ENCODE measurements at regions not wholly inside any gene's neighbourhood (a gene's known extent, or its start where the extent isn't known, plus 50 kb on each side); places are given as distances from the start of the nearest gene placed in this dataset.

DNA sequence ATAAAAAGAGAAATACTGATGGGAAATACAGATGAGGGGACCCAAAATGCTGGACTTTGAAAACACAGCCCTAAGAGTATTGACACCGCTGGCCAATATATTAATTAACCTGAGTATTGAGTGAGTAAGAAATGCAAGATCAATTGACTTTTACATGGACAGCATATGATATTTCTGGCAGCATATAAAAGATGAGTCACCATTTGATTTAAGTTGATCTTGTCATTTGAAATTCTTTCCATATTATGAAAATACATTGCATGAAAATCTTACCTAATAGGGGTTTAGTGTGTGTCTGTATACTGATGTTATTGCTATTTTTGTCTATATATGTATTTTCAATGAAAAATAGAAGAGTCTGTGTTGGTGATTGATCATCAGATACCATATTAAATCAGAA lies 619.6 kb downstream of the KCTD12 start:
- ChIA-PET CTCF (no interaction called here), POLR2A (no interaction called here)
- TF ChIP-seq SIN3A (IDR thresholded peaks at IDR 0.05; ENCODE audit: borderline replicate concordance, insufficient read depth, low read depth, low read length) (no peak), POLR2AphosphoS5 (IDR thresholded peaks at IDR 0.05; ENCODE audit: low read depth, low read length) (no peak), TCF7L2 (IDR thresholded peaks at IDR 0.05; ENCODE audit: low read depth, low read length) (no peak)
- TF ChIP-seq, protein P1, sequence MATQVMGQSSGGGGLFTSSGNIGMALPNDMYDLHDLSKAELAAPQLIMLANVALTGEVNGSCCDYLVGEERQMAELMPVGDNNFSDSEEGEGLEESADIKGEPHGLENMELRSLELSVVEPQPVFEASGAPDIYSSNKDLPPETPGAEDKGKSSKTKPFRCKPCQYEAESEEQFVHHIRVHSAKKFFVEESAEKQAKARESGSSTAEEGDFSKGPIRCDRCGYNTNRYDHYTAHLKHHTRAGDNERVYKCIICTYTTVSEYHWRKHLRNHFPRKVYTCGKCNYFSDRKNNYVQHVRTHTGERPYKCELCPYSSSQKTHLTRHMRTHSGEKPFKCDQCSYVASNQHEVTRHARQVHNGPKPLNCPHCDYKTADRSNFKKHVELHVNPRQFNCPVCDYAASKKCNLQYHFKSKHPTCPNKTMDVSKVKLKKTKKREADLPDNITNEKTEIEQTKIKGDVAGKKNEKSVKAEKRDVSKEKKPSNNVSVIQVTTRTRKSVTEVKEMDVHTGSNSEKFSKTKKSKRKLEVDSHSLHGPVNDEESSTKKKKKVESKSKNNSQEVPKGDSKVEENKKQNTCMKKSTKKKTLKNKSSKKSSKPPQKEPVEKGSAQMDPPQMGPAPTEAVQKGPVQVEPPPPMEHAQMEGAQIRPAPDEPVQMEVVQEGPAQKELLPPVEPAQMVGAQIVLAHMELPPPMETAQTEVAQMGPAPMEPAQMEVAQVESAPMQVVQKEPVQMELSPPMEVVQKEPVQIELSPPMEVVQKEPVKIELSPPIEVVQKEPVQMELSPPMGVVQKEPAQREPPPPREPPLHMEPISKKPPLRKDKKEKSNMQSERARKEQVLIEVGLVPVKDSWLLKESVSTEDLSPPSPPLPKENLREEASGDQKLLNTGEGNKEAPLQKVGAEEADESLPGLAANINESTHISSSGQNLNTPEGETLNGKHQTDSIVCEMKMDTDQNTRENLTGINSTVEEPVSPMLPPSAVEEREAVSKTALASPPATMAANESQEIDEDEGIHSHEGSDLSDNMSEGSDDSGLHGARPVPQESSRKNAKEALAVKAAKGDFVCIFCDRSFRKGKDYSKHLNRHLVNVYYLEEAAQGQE (IDR thresholded peaks at IDR 0.05; ENCODE audit: insufficient read depth in 1 of 2, low read depth in 2 of 2, low read length in 1 of 2), result no peak
- TF ChIP-seq, protein P2, sequence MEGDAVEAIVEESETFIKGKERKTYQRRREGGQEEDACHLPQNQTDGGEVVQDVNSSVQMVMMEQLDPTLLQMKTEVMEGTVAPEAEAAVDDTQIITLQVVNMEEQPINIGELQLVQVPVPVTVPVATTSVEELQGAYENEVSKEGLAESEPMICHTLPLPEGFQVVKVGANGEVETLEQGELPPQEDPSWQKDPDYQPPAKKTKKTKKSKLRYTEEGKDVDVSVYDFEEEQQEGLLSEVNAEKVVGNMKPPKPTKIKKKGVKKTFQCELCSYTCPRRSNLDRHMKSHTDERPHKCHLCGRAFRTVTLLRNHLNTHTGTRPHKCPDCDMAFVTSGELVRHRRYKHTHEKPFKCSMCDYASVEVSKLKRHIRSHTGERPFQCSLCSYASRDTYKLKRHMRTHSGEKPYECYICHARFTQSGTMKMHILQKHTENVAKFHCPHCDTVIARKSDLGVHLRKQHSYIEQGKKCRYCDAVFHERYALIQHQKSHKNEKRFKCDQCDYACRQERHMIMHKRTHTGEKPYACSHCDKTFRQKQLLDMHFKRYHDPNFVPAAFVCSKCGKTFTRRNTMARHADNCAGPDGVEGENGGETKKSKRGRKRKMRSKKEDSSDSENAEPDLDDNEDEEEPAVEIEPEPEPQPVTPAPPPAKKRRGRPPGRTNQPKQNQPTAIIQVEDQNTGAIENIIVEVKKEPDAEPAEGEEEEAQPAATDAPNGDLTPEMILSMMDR (IDR thresholded peaks at IDR 0.05), result no peak
- no peak overlapping the region for H3K27ac ChIP-seq (ENCODE audit: low read length)
- H3K36me3 ChIP-seq (ENCODE audit: control insufficient read depth, insufficient read depth, low read length), result no peaks in the 10 kb centered on the region
- no peaks in the 10 kb centered on the region for H3K4me1 ChIP-seq (ENCODE audit: control insufficient read depth, insufficient read depth, low read length)
- H3K9me3 ChIP-seq (ENCODE audit: control insufficient read depth, insufficient read depth, low read depth, low read length), result no peaks in the 10 kb centered on the region
- no TSS peak for BruUV-seq (replicated peaks)
- DNase-seq (ENCODE audit: low read depth, low spot score), result no peak
- in situ Hi-C loops (cut with HindIII; ENCODE audit: low pct_unique_long_range_greater_than_20kb, low sequenced_read_pairs) (no loop called here), intact Hi-C loops (cut with micrococcal nuclease; ENCODE audit: unreplicated experiment) (no loop called here)
- no peak for ATAC-seq
- H3K4me3 ChIP-seq (ENCODE audit: low read depth in 2 of 2, low read length in 2 of 2), result no peak overlapping the region
- H3K27me3 ChIP-seq (ENCODE audit: control insufficient read depth, insufficient read depth, low read length), result no peaks in the 10 kb centered on the region

DNA sequence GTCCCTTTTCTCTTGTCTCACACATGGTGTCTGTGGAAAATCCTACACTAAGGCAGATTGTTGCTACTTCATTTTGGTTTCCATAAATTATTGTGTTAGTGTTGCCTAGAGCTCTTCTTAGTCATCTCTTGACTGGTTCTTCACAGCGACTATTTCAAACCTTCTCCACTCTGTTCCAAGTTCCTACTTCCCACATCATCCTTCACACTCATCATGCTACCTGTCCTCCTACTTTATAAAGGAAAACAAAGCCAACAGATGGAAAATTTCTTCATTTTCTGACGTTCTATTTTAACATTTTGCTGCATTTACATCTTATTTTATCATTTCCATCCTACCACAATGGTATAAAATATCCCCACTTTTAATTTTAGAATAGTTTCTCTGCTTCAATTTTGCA lies 614.1 kb downstream of the LMO7 start:
- in situ Hi-C loops (cut with HindIII; ENCODE audit: low pct_unique_long_range_greater_than_20kb, low sequenced_read_pairs), result no loop called here
- ChIA-PET POLR2A (no interaction called here), CTCF (no interaction called here)
- no peaks in the 10 kb centered on the region for H3K4me1 ChIP-seq (ENCODE audit: control insufficient read depth, insufficient read depth, low read length)
- H3K4me3 ChIP-seq (ENCODE audit: low read depth in 2 of 2, low read length in 2 of 2), result no peak overlapping the region
- ATAC-seq (no peak), DNase-seq (ENCODE audit: low read depth, low spot score) (no peak)
- BruUV-seq (replicated peaks), result no TSS peak
- no peaks in the 10 kb centered on the region for H3K9me3 ChIP-seq (ENCODE audit: control insufficient read depth, insufficient read depth, low read depth, low read length)
- TF ChIP-seq, protein P2 (IDR thresholded peaks at IDR 0.05), result no peak
- TF ChIP-seq, protein P1 (IDR thresholded peaks at IDR 0.05; ENCODE audit: insufficient read depth in 1 of 2, low read depth in 2 of 2, low read length in 1 of 2), result no peak
- no peak for TF ChIP-seq SIN3A (IDR thresholded peaks at IDR 0.05; ENCODE audit: borderline replicate concordance, insufficient read depth, low read depth, low read length)
- H3K27ac ChIP-seq (ENCODE audit: low read length), result no peak overlapping the region
- intact Hi-C loops (cut with micrococcal nuclease; ENCODE audit: unreplicated experiment), result no loop called here
- H3K27me3 ChIP-seq (ENCODE audit: control insufficient read depth, insufficient read depth, low read length), result no peaks in the 10 kb centered on the region
- no peaks in the 10 kb centered on the region for H3K36me3 ChIP-seq (ENCODE audit: control insufficient read depth, insufficient read depth, low read length)

All from Panc1 (cell line).